ENCODE measurements at regions not wholly inside any gene's neighbourhood (a gene's known extent, or its start where the extent isn't known, plus 50 kb on each side); places are given as distances from the start of the nearest gene placed in this dataset.
"Not testable (repeated sequence)": the region's sequence is repeated elsewhere in the genome, so short reads cannot be mapped to it uniquely, and the experiment has no call there.

- TF ChIP-seq CTCF (IDR thresholded peaks at IDR 0.05): no peak
- DNase-seq (ENCODE audit: low spot score) (no peak), ATAC-seq (ENCODE audit: low FRiP score) (no peak)
Observed at GRCh38 chrX:1074172-1074571, 138.3 kb downstream of the CRLF2 start.

- TF ChIP-seq CTCF (IDR thresholded peaks at IDR 0.05): no peak
- ATAC-seq (ENCODE audit: low FRiP score) (no peak), DNase-seq (ENCODE audit: low spot score) (no peak)
Observed at GRCh38 chrX:1072637-1073377, 139.6 kb downstream of the CRLF2 start.

GRCh38 chrX:1071351-1071750 lies 141.1 kb downstream of the CRLF2 start:
- DNase-seq (ENCODE audit: low spot score) (no peak), ATAC-seq (ENCODE audit: low FRiP score) (no peak)
- TF ChIP-seq CTCF (IDR thresholded peaks at IDR 0.05): no peak

- no peak for DNase-seq (ENCODE audit: low spot score)
- ATAC-seq (ENCODE audit: low FRiP score): no peak
Observed at GRCh38 chrX:1062351-1062750, 150.1 kb downstream of the CRLF2 start.

GRCh38 chrX:1060562-1060960 lies 151.9 kb downstream of the CRLF2 start:
- ATAC-seq (ENCODE audit: low FRiP score): no peak
- no peak for DNase-seq (ENCODE audit: low spot score)
- TF ChIP-seq CTCF (IDR thresholded peaks at IDR 0.05): no peak

More at GRCh38 chrX:1062351-1062750, 150.1 kb downstream of the CRLF2 start:
- no peak for TF ChIP-seq CTCF (IDR thresholded peaks at IDR 0.05)

- no peak for TF ChIP-seq CTCF (IDR thresholded peaks at IDR 0.05)
- ATAC-seq (ENCODE audit: low FRiP score): no peak
- no peak for DNase-seq (ENCODE audit: low spot score)
Observed at GRCh38 chrX:1059576-1060561, 152.6 kb downstream of the CRLF2 start.

- not testable (repeated sequence) for ATAC-seq (ENCODE audit: low FRiP score); DNase-seq (ENCODE audit: low spot score)
Observed at GRCh38 chrX:1053600-1053999, 158.8 kb downstream of the CRLF2 start.

Data from omental fat pad (tissue), 3 donors.